GM23338 (cell line): ENCODE measurements at regions not wholly inside any gene's neighbourhood (a gene's known extent, or its start where the extent isn't known, plus 50 kb on each side); places are given as distances from the start of the nearest gene placed in this dataset.

Source experiments
- ATAC-seq: fragments of 200-7000 bp; cut with Tn5 transposase; 3 replicates; pipeline ENCODE4 v1.9.1; 2020
- DNase-seq: peaks from one replicate; pipeline ENCODE4 v3.0.0-alpha.2; 2015; ENCODE audit warnings: low spot score
- H2AFZ ChIP-seq: fragments of 200-600 bp; sonication (generic); 2 replicates; pipeline ENCODE4 v1.8.0; 2016; ENCODE audit warnings: antibody characterized with exemption, mild to moderate bottlenecking, moderate library complexity
- H3F3A ChIP-seq: fragments of 200-600 bp; sonication (generic); replicated peaks from 2 replicates; pipeline ENCODE4 v1.8.0; 2017; ENCODE audit warnings: antibody characterized with exemption, mixed run types, low read depth
- H3K27ac ChIP-seq: fragments of 200-600 bp; sonication (generic); 2 replicates; pipeline ENCODE4 v1.6.1; 2016; ENCODE audit warnings: low read depth
- H3K27me3 ChIP-seq: fragments of 200-600 bp; sonication (generic); 2 replicates; pipeline ENCODE4 v1.8.0; 2016; ENCODE audit warnings: mild to moderate bottlenecking, mixed run types, moderate library complexity; ENCODE audit not compliant: insufficient read depth
- H3K36me3 ChIP-seq: fragments of 200-600 bp; sonication (generic); 2 replicates; pipeline ENCODE4 v1.8.0; 2016; ENCODE audit warnings: mild to moderate bottlenecking; ENCODE audit not compliant: insufficient read depth
- H3K4me1 ChIP-seq: fragments of 200-600 bp; sonication (generic); 2 replicates; pipeline ENCODE4 v1.8.0; 2016; ENCODE audit warnings: mild to moderate bottlenecking, moderate library complexity; ENCODE audit not compliant: insufficient read depth
- H3K4me2 ChIP-seq: fragments of 200-600 bp; sonication (generic); 2 replicates; pipeline ENCODE4 v1.7.1; 2017; ENCODE audit warnings: mixed run types
- H3K4me3 ChIP-seq: fragments of 200-600 bp; sonication (generic); 2 replicates; pipeline ENCODE4 v1.6.1; 2016; ENCODE audit warnings: mixed run types
- H3K79me2 ChIP-seq: fragments of 200-600 bp; sonication (generic); replicated peaks from 2 replicates; pipeline ENCODE4 v1.8.0; 2017; ENCODE audit warnings: mild to moderate bottlenecking; ENCODE audit not compliant: insufficient read depth
- H3K9me2 ChIP-seq: fragments of 200-600 bp; sonication (generic); 2 replicates; pipeline ENCODE4 v1.8.0; 2017; ENCODE audit not compliant: insufficient read depth
- H4K20me1 ChIP-seq: fragments of 200-600 bp; sonication (generic); replicated peaks from 2 replicates; pipeline ENCODE4 v1.8.0; 2017; ENCODE audit warnings: mild to moderate bottlenecking; ENCODE audit not compliant: insufficient read depth
- H3K27ac Mint-ChIP-seq: 2 replicates; pipeline ENCODE4 v1.8.0; 2020; ENCODE audit warnings: inconsistent platforms, mild to moderate bottlenecking, moderate library complexity, mixed read lengths
- H3K27me3 Mint-ChIP-seq: 3 replicates; pipeline ENCODE4 v1.8.0; 2022; ENCODE audit warnings: low read depth, mild to moderate bottlenecking, moderate library complexity, mixed read lengths, inconsistent platforms; ENCODE audit not compliant: insufficient read depth, poor library complexity
- H3K36me3 Mint-ChIP-seq: 3 replicates; pipeline ENCODE4 v1.8.0; 2021; ENCODE audit warnings: low read depth, mild to moderate bottlenecking, inconsistent platforms, moderate library complexity, mixed read lengths
- H3K4me1 Mint-ChIP-seq: 3 replicates; pipeline ENCODE4 v1.8.0; 2020; ENCODE audit warnings: mild to moderate bottlenecking, inconsistent platforms, mixed read lengths
- H3K4me3 Mint-ChIP-seq: 3 replicates; pipeline ENCODE4 v1.8.0; 2021; ENCODE audit warnings: moderate library complexity, mild to moderate bottlenecking, inconsistent platforms, mixed read lengths
- H3K9me3 Mint-ChIP-seq: 3 replicates; pipeline ENCODE4 v1.8.0; 2020; ENCODE audit warnings: moderate library complexity, mild to moderate bottlenecking, inconsistent platforms, mixed read lengths
- CREB1 ChIP-seq: fragments of 250-450 bp; sonication (Bioruptor Pico); IDR thresholded peaks from 2 replicates; pipeline ENCODE4 v1.5.0; 2020; ENCODE audit warnings: low read depth, mild to moderate bottlenecking, moderate library complexity
- EZH2 ChIP-seq: fragments of 200-600 bp; sonication (generic); IDR thresholded peaks from one replicate; pipeline ENCODE4 v1.8.0; 2017; ENCODE audit warnings: antibody characterized with exemption, mild to moderate bottlenecking, low read depth; ENCODE audit not compliant: unreplicated experiment
- EZH2phosphoT487 ChIP-seq: fragments of 200-600 bp; sonication (generic); IDR thresholded peaks from one replicate; pipeline ENCODE4 v1.8.1; 2018; ENCODE audit warnings: antibody characterized with exemption; ENCODE audit not compliant: unreplicated experiment
- JUNB ChIP-seq: IDR thresholded peaks from one replicate; pipeline ENCODE4 v1.6.1; 2016; ENCODE audit warnings: antibody characterized with exemption; ENCODE audit not compliant: unreplicated experiment
- NANOG ChIP-seq: IDR thresholded peaks from 2 replicates; pipeline ENCODE4 v1.6.1; 2016; ENCODE audit warnings: antibody characterized with exemption, borderline replicate concordance
- POLR2AphosphoS5 ChIP-seq: IDR thresholded peaks from 2 replicates; pipeline ENCODE4 v1.6.1; 2016; ENCODE audit warnings: antibody characterized with exemption, low read depth
- STAT1 ChIP-seq: IDR thresholded peaks from one replicate; pipeline ENCODE4 v1.6.1; 2016; ENCODE audit warnings: antibody characterized with exemption; ENCODE audit not compliant: unreplicated experiment
- ZNF114 ChIP-seq: fragments of 250-450 bp; sonication (Bioruptor Pico); IDR thresholded peaks from 2 replicates; pipeline ENCODE4 v1.5.0; 2020; ENCODE audit warnings: mild to moderate bottlenecking, moderate library complexity
- ZNF331 ChIP-seq: fragments of 250-450 bp; sonication (Bioruptor Pico); IDR thresholded peaks from 2 replicates; pipeline ENCODE4 v1.5.0; 2020; ENCODE audit warnings: low read depth, mild to moderate bottlenecking, moderate library complexity
- ZNF462 ChIP-seq: fragments of 250-450 bp; sonication (Bioruptor Pico); IDR thresholded peaks from 2 replicates; pipeline ENCODE4 v1.5.0; 2020; ENCODE audit warnings: mild to moderate bottlenecking, moderate library complexity
- TF ChIP-seq, protein P1 (sequence below): IDR thresholded peaks from 2 replicates; pipeline ENCODE4 v1.6.1; 2016; ENCODE audit warnings: antibody characterized with exemption
- TF ChIP-seq, protein P2 (sequence below), 2 experiments: fragments of 200-600 bp in 1 of 2; sonication (generic) in 1 of 2; conservative IDR thresholded peaks; 2 replicates each; pipeline versions ENCODE4 v1.5.1 to v1.6.1; 2016 to 2017; ENCODE audit warnings: antibody characterized with exemption in 2 of 2, low read depth in 2 of 2, mild to moderate bottlenecking in 2 of 2, moderate library complexity in 1 of 2
- TF ChIP-seq, protein P3 (sequence below): IDR thresholded peaks from one replicate; pipeline ENCODE4 v1.6.1; 2018; ENCODE audit warnings: antibody characterized with exemption; ENCODE audit not compliant: unreplicated experiment

DNA sequence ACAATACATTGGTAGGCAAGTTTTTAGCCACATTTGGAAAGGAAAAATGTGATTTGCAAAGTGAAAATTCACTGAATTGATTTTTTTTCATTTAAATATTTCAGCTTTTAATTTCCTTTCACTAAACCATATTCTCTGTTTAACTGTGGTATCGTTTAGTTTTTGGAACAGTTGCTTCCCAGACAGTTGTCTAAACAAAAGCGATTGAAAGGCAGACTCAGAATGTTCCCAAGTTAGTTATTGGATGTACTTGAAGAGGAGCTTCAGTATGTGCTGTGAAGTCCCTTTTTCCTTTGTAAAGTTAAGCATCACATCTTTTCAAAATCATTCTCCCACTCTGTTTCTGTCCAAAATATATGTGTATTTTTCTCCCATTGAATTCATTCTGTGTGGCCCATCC is 623.4 kb upstream of the LUZP2 start:
- TF ChIP-seq EZH2phosphoT487 (no peak), ZNF462 (no peak), POLR2AphosphoS5 (no peak), JUNB (no peak), EZH2 (no peak), STAT1 (no peak), NANOG (no peak), ZNF114 (CRISPR knock-in tag) (no peak), CREB1 (no peak), ZNF331 (no peak)
- TF ChIP-seq, protein P1, sequence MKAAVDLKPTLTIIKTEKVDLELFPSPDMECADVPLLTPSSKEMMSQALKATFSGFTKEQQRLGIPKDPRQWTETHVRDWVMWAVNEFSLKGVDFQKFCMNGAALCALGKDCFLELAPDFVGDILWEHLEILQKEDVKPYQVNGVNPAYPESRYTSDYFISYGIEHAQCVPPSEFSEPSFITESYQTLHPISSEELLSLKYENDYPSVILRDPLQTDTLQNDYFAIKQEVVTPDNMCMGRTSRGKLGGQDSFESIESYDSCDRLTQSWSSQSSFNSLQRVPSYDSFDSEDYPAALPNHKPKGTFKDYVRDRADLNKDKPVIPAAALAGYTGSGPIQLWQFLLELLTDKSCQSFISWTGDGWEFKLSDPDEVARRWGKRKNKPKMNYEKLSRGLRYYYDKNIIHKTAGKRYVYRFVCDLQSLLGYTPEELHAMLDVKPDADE: no peak
- TF ChIP-seq, protein P2, sequence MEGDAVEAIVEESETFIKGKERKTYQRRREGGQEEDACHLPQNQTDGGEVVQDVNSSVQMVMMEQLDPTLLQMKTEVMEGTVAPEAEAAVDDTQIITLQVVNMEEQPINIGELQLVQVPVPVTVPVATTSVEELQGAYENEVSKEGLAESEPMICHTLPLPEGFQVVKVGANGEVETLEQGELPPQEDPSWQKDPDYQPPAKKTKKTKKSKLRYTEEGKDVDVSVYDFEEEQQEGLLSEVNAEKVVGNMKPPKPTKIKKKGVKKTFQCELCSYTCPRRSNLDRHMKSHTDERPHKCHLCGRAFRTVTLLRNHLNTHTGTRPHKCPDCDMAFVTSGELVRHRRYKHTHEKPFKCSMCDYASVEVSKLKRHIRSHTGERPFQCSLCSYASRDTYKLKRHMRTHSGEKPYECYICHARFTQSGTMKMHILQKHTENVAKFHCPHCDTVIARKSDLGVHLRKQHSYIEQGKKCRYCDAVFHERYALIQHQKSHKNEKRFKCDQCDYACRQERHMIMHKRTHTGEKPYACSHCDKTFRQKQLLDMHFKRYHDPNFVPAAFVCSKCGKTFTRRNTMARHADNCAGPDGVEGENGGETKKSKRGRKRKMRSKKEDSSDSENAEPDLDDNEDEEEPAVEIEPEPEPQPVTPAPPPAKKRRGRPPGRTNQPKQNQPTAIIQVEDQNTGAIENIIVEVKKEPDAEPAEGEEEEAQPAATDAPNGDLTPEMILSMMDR (conservative IDR thresholded peaks at IDR 0.05; ENCODE audit: low read depth in 2 of 2): no peak
- TF ChIP-seq, protein P3, sequence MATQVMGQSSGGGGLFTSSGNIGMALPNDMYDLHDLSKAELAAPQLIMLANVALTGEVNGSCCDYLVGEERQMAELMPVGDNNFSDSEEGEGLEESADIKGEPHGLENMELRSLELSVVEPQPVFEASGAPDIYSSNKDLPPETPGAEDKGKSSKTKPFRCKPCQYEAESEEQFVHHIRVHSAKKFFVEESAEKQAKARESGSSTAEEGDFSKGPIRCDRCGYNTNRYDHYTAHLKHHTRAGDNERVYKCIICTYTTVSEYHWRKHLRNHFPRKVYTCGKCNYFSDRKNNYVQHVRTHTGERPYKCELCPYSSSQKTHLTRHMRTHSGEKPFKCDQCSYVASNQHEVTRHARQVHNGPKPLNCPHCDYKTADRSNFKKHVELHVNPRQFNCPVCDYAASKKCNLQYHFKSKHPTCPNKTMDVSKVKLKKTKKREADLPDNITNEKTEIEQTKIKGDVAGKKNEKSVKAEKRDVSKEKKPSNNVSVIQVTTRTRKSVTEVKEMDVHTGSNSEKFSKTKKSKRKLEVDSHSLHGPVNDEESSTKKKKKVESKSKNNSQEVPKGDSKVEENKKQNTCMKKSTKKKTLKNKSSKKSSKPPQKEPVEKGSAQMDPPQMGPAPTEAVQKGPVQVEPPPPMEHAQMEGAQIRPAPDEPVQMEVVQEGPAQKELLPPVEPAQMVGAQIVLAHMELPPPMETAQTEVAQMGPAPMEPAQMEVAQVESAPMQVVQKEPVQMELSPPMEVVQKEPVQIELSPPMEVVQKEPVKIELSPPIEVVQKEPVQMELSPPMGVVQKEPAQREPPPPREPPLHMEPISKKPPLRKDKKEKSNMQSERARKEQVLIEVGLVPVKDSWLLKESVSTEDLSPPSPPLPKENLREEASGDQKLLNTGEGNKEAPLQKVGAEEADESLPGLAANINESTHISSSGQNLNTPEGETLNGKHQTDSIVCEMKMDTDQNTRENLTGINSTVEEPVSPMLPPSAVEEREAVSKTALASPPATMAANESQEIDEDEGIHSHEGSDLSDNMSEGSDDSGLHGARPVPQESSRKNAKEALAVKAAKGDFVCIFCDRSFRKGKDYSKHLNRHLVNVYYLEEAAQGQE: no peak
- Mint-ChIP-seq H3K36me3 (peaks cover 3% of the 10 kb centered on the region; the same call in 1 of the 3 replicates), H3K9me3 (peaks cover 8% of the 10 kb centered on the region; the same call in 2 of the 3 replicates), H3K4me3 (no peak overlapping the region), H3K4me1 (peaks cover 4% of the 10 kb centered on the region; the same call in 2 of the 3 replicates), H3K27me3 (peaks cover 1% of the 10 kb centered on the region), H3K27ac (no peak overlapping the region)
- Histone ChIP-seq H3K4me2 (no peak overlapping the region), H3K4me3 (no peak overlapping the region), H4K20me1 (no peaks in the 10 kb centered on the region), H3K79me2 (no peaks in the 10 kb centered on the region), H2AFZ (no peak overlapping the region), H3K27ac (no peak overlapping the region), H3K9me2 (no peaks in the 10 kb centered on the region; the same call in 1 of the 2 replicates), H3K27me3 (no peaks in the 10 kb centered on the region), H3F3A (no peaks in the 10 kb centered on the region), H3K4me1 (no peaks in the 10 kb centered on the region), H3K36me3 (no peaks in the 10 kb centered on the region)
- no peak for ATAC-seq
- no peak for DNase-seq
